Upper lobe of left lung (tissue), 6 donors: ENCODE measurements at regions not wholly inside any gene's neighbourhood (a gene's known extent, or its start where the extent isn't known, plus 50 kb on each side); places are given as distances from the start of the nearest gene placed in this dataset.
"Not testable (repeated sequence)": the region's sequence is repeated elsewhere in the genome, so short reads cannot be mapped to it uniquely, and the experiment has no call there.

Experiments used
- ATAC-seq, 2 donors: fragments of 200-7000 bp; cut with Tn5 transposase; one replicate each; pipeline ENCODE4 v1.9.1; 2022; ENCODE audit warnings: mild to moderate bottlenecking in 2 of 2, moderate library complexity in 2 of 2; ENCODE audit not compliant: low FRiP score in 2 of 2
- DNase-seq, 2 donors: peaks; one replicate each; pipeline ENCODE4 v3.0.0-alpha.2; 2019 to 2020
- H3K27ac ChIP-seq, 4 donors: fragments of 200-600 bp; sonication (generic); one replicate each; pipeline ENCODE4 v1.5.1; 2016 to 2019
- H3K27me3 ChIP-seq, 4 donors: fragments of 200-600 bp; sonication (generic); one replicate each; pipeline ENCODE4 v1.5.1; 2017 to 2019
- H3K36me3 ChIP-seq, 4 donors: fragments of 200-600 bp; sonication (generic); one replicate each; pipeline ENCODE4 v1.5.1; 2016 to 2019
- H3K4me1 ChIP-seq, 4 donors: fragments of 200-600 bp; sonication (generic); one replicate each; pipeline ENCODE4 v1.5.1; 2018 to 2019
- H3K4me3 ChIP-seq, 4 donors: fragments of 200-600 bp; sonication (generic); one replicate each; pipeline ENCODE4 v1.5.1; 2017 to 2019; ENCODE audit warnings: mild to moderate bottlenecking in 2 of 4, moderate library complexity in 1 of 4
- H3K9me3 ChIP-seq, 4 donors: fragments of 200-600 bp; sonication (generic); one replicate each; pipeline ENCODE4 v1.5.1; 2018 to 2019
- CTCF ChIP-seq, 6 experiments: fragments of 450-650 bp in 4 of 6; fragments of 200-600 bp in 2 of 6; sonication (generic) in 2 of 6; IDR thresholded peaks; one replicate each; pipeline ENCODE4 v1.5.1; 2016 to 2019; ENCODE audit warnings: antibody characterized with exemption in 6 of 6
- EP300 ChIP-seq, 4 donors: sonication (generic); formaldehyde crosslinking; IDR thresholded peaks; one replicate each; pipeline ENCODE4 v1.5.1; 2017; ENCODE audit warnings: antibody characterized with exemption in 4 of 4, control low read depth in 2 of 4
- POLR2A ChIP-seq, 4 donors: fragments of 450-650 bp; IDR thresholded peaks; one replicate each; pipeline ENCODE4 v1.5.1; 2016 to 2017; ENCODE audit warnings: antibody characterized with exemption in 4 of 4, mild to moderate bottlenecking in 2 of 4
- POLR2AphosphoS5 ChIP-seq, 2 donors: sonication (generic); formaldehyde crosslinking; IDR thresholded peaks; one replicate each; pipeline ENCODE4 v1.5.1; 2017; ENCODE audit warnings: antibody characterized with exemption in 2 of 2
- whole genome bisulfite sequencing, 2 donors: methylation state at CpG; one replicate each; pipeline ENCODE4 v1.1.5; 2017 to 2018; 5-methylcytosine and 5-hydroxymethylcytosine counted together
- donor health status: DM: no; HTN: no; CAD: no; lungs with moderate emphysema.
- donor health status: DM: no; HTN: yes; CAD: no; lungs with severe emphysema.

- Histone ChIP-seq H3K9me3 (no peaks in the 10 kb centered on the region), H3K27me3 (no peaks in the 10 kb centered on the region), H3K36me3 (no peaks in the 10 kb centered on the region), H3K4me1 (no peaks in the 10 kb centered on the region), H3K27ac (no peak overlapping the region), H3K4me3 (no peak overlapping the region)
- no peak for ATAC-seq
- TF ChIP-seq POLR2AphosphoS5 (IDR thresholded peaks at IDR 0.05) (no peak), POLR2A (IDR thresholded peaks at IDR 0.05) (no peak), CTCF (IDR thresholded peaks at IDR 0.05) (no peak), EP300 (IDR thresholded peaks at IDR 0.05) (no peak)
- WGBS, 2 donors = 95 to 96% methylated on average over 1 of the region's 1 CpG
- no peak for DNase-seq
Measured at GRCh38 chr12:30567082-30567481, 128.6 kb downstream of the IPO8 start.

- TF ChIP-seq CTCF (IDR thresholded peaks at IDR 0.05) (no peak), POLR2AphosphoS5 (IDR thresholded peaks at IDR 0.05) (no peak), EP300 (IDR thresholded peaks at IDR 0.05) (no peak), POLR2A (IDR thresholded peaks at IDR 0.05) (no peak)
- DNase-seq = no peak
- ATAC-seq = no peak
- Histone ChIP-seq H3K27me3 (no peaks in the 10 kb centered on the region), H3K27ac (no peak overlapping the region), H3K4me3 (no peak overlapping the region), H3K4me1 (no peaks in the 10 kb centered on the region), H3K36me3 (no peaks in the 10 kb centered on the region), H3K9me3 (no peaks in the 10 kb centered on the region)
- 52 to 66% methylated on average over 2 of the region's 2 CpGs for WGBS, 2 donors
Measured at GRCh38 chr12:30564394-30564793, 131.3 kb downstream of the IPO8 start.

- DNase-seq (no peak), ATAC-seq (no peak)
- Histone ChIP-seq H3K4me3 (no peak overlapping the region), H3K9me3 (no peaks in the 10 kb centered on the region), H3K27ac (no peak overlapping the region), H3K4me1 (no peaks in the 10 kb centered on the region), H3K36me3 (no peaks in the 10 kb centered on the region), H3K27me3 (no peaks in the 10 kb centered on the region)
- 60 to 63% methylated on average over 1 of the region's 1 CpG for WGBS, 2 donors
- TF ChIP-seq CTCF (IDR thresholded peaks at IDR 0.05) (no peak), EP300 (IDR thresholded peaks at IDR 0.05) (no peak), POLR2A (IDR thresholded peaks at IDR 0.05) (no peak), POLR2AphosphoS5 (IDR thresholded peaks at IDR 0.05) (no peak)
Measured at GRCh38 chr12:30548203-30548602, 147.5 kb downstream of the IPO8 start.

GRCh38 chr12:30546121-30546520 lies 149.5 kb downstream of the IPO8 start:
- Histone ChIP-seq H3K27me3 (no peaks in the 10 kb centered on the region), H3K9me3 (no peaks in the 10 kb centered on the region), H3K4me1 (no peaks in the 10 kb centered on the region), H3K36me3 (no peaks in the 10 kb centered on the region), H3K4me3 (no peak overlapping the region), H3K27ac (no peak overlapping the region)
- no peak for ATAC-seq
- WGBS, 2 donors = 83 to 100% methylated on average over 1 to 4 of the region's 4 CpGs
- TF ChIP-seq POLR2A (IDR thresholded peaks at IDR 0.05) (no peak), CTCF (IDR thresholded peaks at IDR 0.05) (no peak), EP300 (IDR thresholded peaks at IDR 0.05) (no peak), POLR2AphosphoS5 (IDR thresholded peaks at IDR 0.05) (no peak)
- DNase-seq = no peak

- 90 to 95% methylated on average over 3 of the region's 3 CpGs for WGBS, 2 donors
- not testable (repeated sequence) for H3K9me3 ChIP-seq, H3K27me3 ChIP-seq, DNase-seq, H3K4me1 ChIP-seq, H3K36me3 ChIP-seq, ATAC-seq, H3K4me3 ChIP-seq, H3K27ac ChIP-seq
Measured at GRCh38 chr12:30544704-30545103, 151.0 kb downstream of the IPO8 start.
